Testis (tissue), 2 donors: ENCODE measurements at regions not wholly inside any gene's neighbourhood (a gene's known extent, or its start where the extent isn't known, plus 50 kb on each side); places are given as distances from the start of the nearest gene placed in this dataset.

ENCODE experiments used
- CTCF ChIP-seq, 3 experiments: fragments of 450-650 bp in 2 of 3; fragments of 200-600 bp in 1 of 3; sonication (generic) in 1 of 3; IDR thresholded peaks; one replicate each; pipeline ENCODE4 v1.5.1; 2016 to 2019; ENCODE audit warnings: antibody characterized with exemption in 3 of 3, mild to moderate bottlenecking in 2 of 3, moderate library complexity in 1 of 3
- POLR2A ChIP-seq: fragments of 450-650 bp; IDR thresholded peaks from one replicate; pipeline ENCODE4 v1.6.1; 2017; ENCODE audit warnings: antibody characterized with exemption, mild to moderate bottlenecking, moderate library complexity

- TF ChIP-seq CTCF (IDR thresholded peaks at IDR 0.05): no peak
- TF ChIP-seq POLR2A: no peak
These were observed 626.1 kb downstream of the MCTP2 start for GRCh38 chr15:94857466-94857865.
